ENCODE measurements at regions not wholly inside any gene's neighbourhood (a gene's known extent, or its start where the extent isn't known, plus 50 kb on each side); places are given as distances from the start of the nearest gene placed in this dataset.

DNA sequence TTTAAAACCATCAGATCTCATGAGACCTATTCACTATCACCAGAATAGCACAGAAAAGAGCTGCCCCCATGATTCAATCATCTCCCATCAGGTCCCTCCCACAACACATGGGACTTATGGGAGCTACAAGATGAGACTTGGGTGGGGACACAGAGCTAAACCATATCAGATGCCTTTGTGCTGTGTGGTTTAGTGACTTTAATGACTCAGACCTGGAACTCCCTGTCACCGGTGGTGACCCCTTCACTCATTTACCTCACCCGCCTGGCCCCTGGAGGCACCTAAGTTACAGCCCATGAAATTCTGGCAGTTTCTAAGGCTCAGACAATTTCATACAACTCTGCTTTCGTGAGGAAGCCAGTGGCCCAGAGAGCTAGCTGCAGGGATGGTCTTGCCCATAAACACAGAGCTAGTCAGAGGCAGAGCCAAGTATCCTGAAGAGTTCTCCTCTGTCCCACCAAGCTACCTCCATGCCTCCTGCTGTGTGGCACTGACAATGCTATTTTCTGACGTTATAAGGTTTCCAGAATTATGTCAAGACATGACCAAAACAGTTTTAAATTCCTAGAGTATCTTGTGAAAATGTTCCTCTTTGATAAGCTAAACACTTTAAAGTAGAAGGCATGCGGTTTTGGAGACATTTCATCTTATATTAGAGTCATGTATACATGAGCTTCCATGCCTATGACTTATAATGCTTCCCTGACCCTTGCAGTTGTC lies 231.1 kb upstream of the IL12A start:
- TF ChIP-seq POLR2A (IDR thresholded peaks at IDR 0.05) (no peak), EP300 (IDR thresholded peaks at IDR 0.05) (no peak), CTCF (IDR thresholded peaks at IDR 0.05) (no peak)

All from gastroesophageal sphincter (tissue), 3 donors.